ENCODE measurements at regions not wholly inside any gene's neighbourhood (a gene's known extent, or its start where the extent isn't known, plus 50 kb on each side); places are given as distances from the start of the nearest gene placed in this dataset.
"Not testable (repeated sequence)": the region's sequence is repeated elsewhere in the genome, so short reads cannot be mapped to it uniquely, and the experiment has no call there.

- not testable (repeated sequence) for TF ChIP-seq REST (IDR thresholded peaks at IDR 0.05; ENCODE audit: insufficient read depth in 1 of 2, low read depth in 2 of 2, low read length in 1 of 2); CTCF (IDR thresholded peaks at IDR 0.05); POLR2AphosphoS5 (IDR thresholded peaks at IDR 0.05; ENCODE audit: low read depth, low read length)
Measured at GRCh38 chr20:29500738-29501137, 1756.7 kb upstream of the DEFB115 start.
